HepG2 (cell line): ENCODE measurements at regions not wholly inside any gene's neighbourhood (a gene's known extent, or its start where the extent isn't known, plus 50 kb on each side); places are given as distances from the start of the nearest gene placed in this dataset.

Source experiments
- ATAC-seq: fragments of 200-7000 bp; cut with Tn5 transposase; 3 replicates; pipeline ENCODE4 v1.9.1; 2020; ENCODE audit warnings: mild to moderate bottlenecking, moderate library complexity
- BruUV-seq: library from RNA; stranded (reverse); fragments of 400-500 nt; replicated peaks from 2 replicates; lab custom pipeline; 2021; lab: Mats Ljungman, UMichigan
- CTCF ChIA-PET: fragments of 300-600 bp; formaldehyde crosslinking; extraction: SDS; loops from one replicate; lab custom pipeline; 2021; ENCODE audit warnings: low total read pairs, inconsistent platforms, low intra/inter-chr PET ratio; lab: Yijun Ruan, JAX
- POLR2A ChIA-PET: fragments of 350-600 bp; sonication (Branson Sonifier 250); formaldehyde crosslinking; loops from one replicate; lab custom pipeline; 2020; ENCODE audit warnings: antibody characterized with exemption, inconsistent platforms; lab: Yijun Ruan, JAX
- DNase-seq: peaks from one replicate; pipeline ENCODE4 v3.0.0-alpha.2; 2015; ENCODE audit warnings: low spot score
- FAIRE-seq: peaks from 3 replicates; lab custom pipeline; 2011; peaks lifted over from hg19 to GRCh38; lab: Jason Lieb, UNC
- H2AFZ ChIP-seq: one replicate; pipeline ENCODE4 v1.6.1; 2011; ENCODE audit warnings: low read length, inconsistent platforms
- H3K27ac ChIP-seq: fragments of 300-600 bp; 3 replicates; pipeline ENCODE4 v1.8.0; 2011; ENCODE audit warnings: mixed run types, mild to moderate bottlenecking, mixed read lengths, low read length, inconsistent platforms; ENCODE audit not compliant: insufficient read depth; ENCODE audit errors: extremely low read length
- H3K27me3 ChIP-seq, 2 experiments: fragments of 200-600 bp in 1 of 2; 2 replicates in 1 of 2; 3 replicates in 1 of 2; pipeline versions ENCODE4 v1.6.0 to v1.8.0; 2011; ENCODE audit warnings: low read length in 2 of 2, mild to moderate bottlenecking in 2 of 2, moderate library complexity in 2 of 2, inconsistent platforms in 1 of 2; ENCODE audit not compliant: insufficient read depth in 2 of 2, control insufficient read depth in 1 of 2
- H3K36me3 ChIP-seq, 2 experiments: fragments of 200-600 bp in 1 of 2; replicated peaks in 1 of 2; 2 replicates in 1 of 2; 3 replicates in 1 of 2; pipeline versions ENCODE4 v1.5.1 to v1.8.0; 2011; ENCODE audit warnings: low read length in 2 of 2, inconsistent platforms in 1 of 2; ENCODE audit not compliant: insufficient read depth in 2 of 2, control insufficient read depth in 1 of 2
- H3K4me1 ChIP-seq: 2 replicates; pipeline ENCODE4 v1.5.1; 2012; ENCODE audit warnings: low read length, inconsistent platforms; ENCODE audit not compliant: insufficient read depth
- H3K4me2 ChIP-seq: 2 replicates; pipeline ENCODE4 v1.6.0; 2011; ENCODE audit warnings: low read depth, low read length, inconsistent platforms
- H3K4me3 ChIP-seq, 3 experiments: fragments of 200-600 bp in 1 of 3; sonication (generic), shearing (Covaris generic) in 1 of 3; replicated peaks in 1 of 3; 2 replicates each; pipeline ENCODE4 v1.5.1; 2011 to 2016; ENCODE audit warnings: low read length in 3 of 3, inconsistent platforms in 2 of 3, low read depth in 2 of 3, mild to moderate bottlenecking in 2 of 3, control low read depth in 1 of 3, mixed read lengths in 1 of 3; ENCODE audit not compliant: insufficient read depth in 1 of 3
- H3K79me2 ChIP-seq: one replicate; pipeline ENCODE4 v1.6.1; 2011; ENCODE audit warnings: low read length, inconsistent platforms; ENCODE audit not compliant: insufficient read depth
- H3K9ac ChIP-seq: 2 replicates; pipeline ENCODE4 v1.6.0; 2011; ENCODE audit warnings: mild to moderate bottlenecking, low read depth, low read length, inconsistent platforms; ENCODE audit not compliant: insufficient read depth
- H3K9me3 ChIP-seq: 2 replicates; pipeline ENCODE4 v1.5.1; 2012; ENCODE audit warnings: mild to moderate bottlenecking, low read length
- H4K20me1 ChIP-seq: 2 replicates; pipeline ENCODE4 v1.6.0; 2011; ENCODE audit warnings: inconsistent platforms, mild to moderate bottlenecking, low read length, moderate library complexity; ENCODE audit not compliant: insufficient read depth
- ATF7 ChIP-seq, 2 experiments: fragments of 450-650 bp in 1 of 2; sonication (generic) in 1 of 2; formaldehyde crosslinking in 1 of 2; IDR thresholded peaks; 2 replicates each; pipeline versions ENCODE4 v1.4.0 to v1.6.1; 2016 to 2020; ENCODE audit warnings: antibody characterized with exemption in 1 of 2, mild to moderate bottlenecking in 1 of 2, missing genetic modification reagents in 1 of 2
- CREB1 ChIP-seq, 2 experiments: fragments of 450-650 bp in 1 of 2; IDR thresholded peaks; 2 replicates each; pipeline ENCODE4 v1.6.1; 2016 to 2017; ENCODE audit warnings: control low read depth in 1 of 2, mild to moderate bottlenecking in 1 of 2, missing compliant biosample characterization in 1 of 2, missing genetic modification characterization in 1 of 2
- ZNF660 ChIP-seq: sonication (generic); formaldehyde crosslinking; IDR thresholded peaks from 2 replicates; pipeline ENCODE4 v1.5.1; 2020; ENCODE audit warnings: mild to moderate bottlenecking, low read depth, missing genetic modification reagents, borderline replicate concordance
- ZNF780A ChIP-seq: sonication (generic); formaldehyde crosslinking; IDR thresholded peaks from 2 replicates; pipeline ENCODE4 v1.8.0; 2022; ENCODE audit warnings: mild to moderate bottlenecking, missing genetic modification reagents, moderate library complexity
- whole genome bisulfite sequencing: methylation state at CpG from one replicate; pipeline ENCODE4 v1.1.6; 2017; ENCODE audit warnings: low lambda C conversion rate; 5-methylcytosine and 5-hydroxymethylcytosine counted together
- in situ Hi-C: cut with HindIII; loops from 2 replicates; pipeline ENCODE4 v1.10.0; 2017; ENCODE audit warnings: low pct_unique_long_range_greater_than_20kb; ENCODE audit not compliant: extremely low pct_ligation_motif_present
- intact Hi-C: fragments of 100-400 bp; cut with micrococcal nuclease; formaldehyde crosslinking; loops from one replicate; pipeline ENCODE4 v1.10.0; 2022; ENCODE audit not compliant: unreplicated experiment

GRCh38 chr6:54758340-54758739, 88.2 kb upstream of the FAM83B start:
- in situ Hi-C loops = no loop called here
- FAIRE-seq = no peak
- H3K4me2 ChIP-seq = no peak overlapping the region

GRCh38 chr6:54768494-54768893, 78.1 kb upstream of the FAM83B start:
- Histone ChIP-seq H3K4me3 (no peak overlapping the region), H3K9ac (no peak overlapping the region), H3K36me3 (no peaks in the 10 kb centered on the region), H3K4me1 (no peaks in the 10 kb centered on the region), H3K4me2 (no peak overlapping the region), H2AFZ (no peak overlapping the region), H3K27ac (no peak overlapping the region)
- BruUV-seq = no TSS peak
- CTCF ChIA-PET = no interaction called here
- POLR2A ChIA-PET = no interaction called here
- TF ChIP-seq ATF7 (IDR thresholded peaks at IDR 0.05) = peak; percentile 89
- TF ChIP-seq ATF7 (CRISPR knock-in tag; IDR thresholded peaks at IDR 0.05) = no peak
- no peak for TF ChIP-seq ZNF780A (CRISPR knock-in tag)
- peak; percentile 25; the same call in 1 of the 2 replicates for TF ChIP-seq CREB1 (IDR thresholded peaks at IDR 0.05)
- TF ChIP-seq CREB1 (CRISPR knock-in tag; IDR thresholded peaks at IDR 0.05) = no peak
- TF ChIP-seq, all 625 proteins: peak for 2
- no peak for FAIRE-seq
- no peak for DNase-seq
- in situ Hi-C loops (no loop called here), intact Hi-C loops (no loop called here)
- no peaks in the 10 kb centered on the region for H3K9me3 ChIP-seq
- H4K20me1 ChIP-seq = no peaks in the 10 kb centered on the region
- no peaks in the 10 kb centered on the region for H3K79me2 ChIP-seq
- 38% methylated on average over 1 of the region's 1 CpG for WGBS
- ATAC-seq = no peak
- H3K27me3 ChIP-seq = no peaks in the 10 kb centered on the region

More at GRCh38 chr6:54758340-54758739, 88.2 kb upstream of the FAM83B start:
- no peaks in the 10 kb centered on the region for H3K36me3 ChIP-seq
- H3K9me3 ChIP-seq = no peaks in the 10 kb centered on the region; the same call in 1 of the 2 replicates
- ATAC-seq = no peak
- no peak overlapping the region for H3K9ac ChIP-seq
- intact Hi-C loops = no loop called here
- H3K27ac ChIP-seq = no peak overlapping the region
- BruUV-seq = no TSS peak
- ChIA-PET CTCF (no interaction called here), POLR2A (no interaction called here)
- no peaks in the 10 kb centered on the region for H3K4me1 ChIP-seq
- TF ChIP-seq ZNF660 (CRISPR knock-in tag) = no peak
- 0% methylated on average over 2 of the region's 2 CpGs for WGBS
- no peak for DNase-seq
- no peaks in the 10 kb centered on the region for H4K20me1 ChIP-seq
- no peak overlapping the region for H3K4me3 ChIP-seq
- H3K27me3 ChIP-seq = no peaks in the 10 kb centered on the region
- H3K79me2 ChIP-seq = no peaks in the 10 kb centered on the region
- no peak overlapping the region for H2AFZ ChIP-seq
